BJ (cell line): ENCODE measurements at regions not wholly inside any gene's neighbourhood (a gene's known extent, or its start where the extent isn't known, plus 50 kb on each side); places are given as distances from the start of the nearest gene placed in this dataset.

Experiments
- CTCF ChIA-PET: fragments of 350-600 bp; formaldehyde crosslinking; extraction: SDS; loops from one replicate; lab custom pipeline; 2021; ENCODE audit warnings: antibody characterized with exemption, inconsistent platforms; lab: Yijun Ruan, JAX
- POLR2A ChIA-PET: fragments of 300-600 bp; sonication (Branson Sonifier 250); formaldehyde crosslinking; extraction: SDS; loops from one replicate; lab custom pipeline; 2021; ENCODE audit warnings: antibody characterized with exemption; lab: Charles Lee
- DNase-seq: peaks from one replicate; pipeline ENCODE4 v3.0.0-alpha.2; 2011; ENCODE audit warnings: low read depth
- H3K27me3 ChIP-seq: 2 replicates; pipeline ENCODE4 v1.6.0; 2011; ENCODE audit warnings: low read length; ENCODE audit not compliant: control insufficient read depth, insufficient read depth
- H3K36me3 ChIP-seq: 2 replicates; pipeline ENCODE4 v1.5.1; 2011; ENCODE audit warnings: low read length; ENCODE audit not compliant: control insufficient read depth, insufficient read depth
- H3K4me3 ChIP-seq: 2 replicates; pipeline ENCODE4 v1.5.1; 2011; ENCODE audit warnings: low read depth, mild to moderate bottlenecking, control low read depth, low read length
- TF ChIP-seq, protein P1 (sequence below): IDR thresholded peaks from 2 replicates; pipeline ENCODE4 v1.5.1; 2011; ENCODE audit warnings: low read depth, mild to moderate bottlenecking, control low read depth, inconsistent platforms, low read length, moderate library complexity; ENCODE audit not compliant: insufficient read depth

DNA sequence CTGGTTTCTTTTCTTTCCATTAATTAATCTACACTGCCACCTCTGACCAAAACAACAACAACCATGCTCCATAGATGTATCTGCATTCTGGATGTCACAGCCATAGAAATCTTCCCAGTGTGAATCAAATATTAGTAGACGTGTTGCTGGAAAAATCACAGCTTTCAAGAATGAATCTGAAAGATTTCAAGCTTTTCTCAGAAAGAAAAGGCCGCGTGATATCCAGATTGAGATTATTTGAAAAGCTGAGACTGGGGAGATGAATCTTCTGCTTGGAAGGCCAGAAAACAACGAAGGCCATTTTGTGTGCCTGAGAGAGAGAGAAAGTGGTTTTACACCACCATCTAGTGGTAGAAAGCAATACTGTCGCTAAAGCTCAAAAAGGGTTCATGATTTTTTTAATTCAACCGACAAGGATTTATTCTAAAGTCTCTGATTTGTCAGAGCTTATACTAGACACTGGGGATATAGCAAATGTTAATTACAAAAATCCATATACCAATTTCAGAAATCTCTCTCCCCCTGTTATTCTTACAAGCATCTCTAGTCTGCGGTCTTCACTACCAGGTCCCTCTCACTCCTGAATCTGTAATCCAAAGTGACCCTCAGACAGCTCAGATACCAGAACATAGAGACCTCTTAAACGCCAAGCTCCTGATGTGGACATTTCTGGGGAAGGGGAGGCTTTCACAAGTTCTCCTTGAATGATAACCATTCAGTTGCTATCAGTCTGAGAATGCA, 87.5 kb upstream of the SGIP1 start:
- no peaks in the 10 kb centered on the region for H3K27me3 ChIP-seq
- no peak for DNase-seq
- ChIA-PET CTCF (interaction anchor here (0.7 to 11.2 kb wide), 39 partner anchors 10 to 759 kb away, joined by 3 to 293 read pairs (median 4); partner anchors contain the start of gene DYNLT5), POLR2A (interaction anchor here (0.6 kb wide), 1 partner anchor 1379 kb away, joined by 3 read pairs; no protein-coding TSS in a partner anchor)
- H3K36me3 ChIP-seq = no peaks in the 10 kb centered on the region
- TF ChIP-seq, protein P1, sequence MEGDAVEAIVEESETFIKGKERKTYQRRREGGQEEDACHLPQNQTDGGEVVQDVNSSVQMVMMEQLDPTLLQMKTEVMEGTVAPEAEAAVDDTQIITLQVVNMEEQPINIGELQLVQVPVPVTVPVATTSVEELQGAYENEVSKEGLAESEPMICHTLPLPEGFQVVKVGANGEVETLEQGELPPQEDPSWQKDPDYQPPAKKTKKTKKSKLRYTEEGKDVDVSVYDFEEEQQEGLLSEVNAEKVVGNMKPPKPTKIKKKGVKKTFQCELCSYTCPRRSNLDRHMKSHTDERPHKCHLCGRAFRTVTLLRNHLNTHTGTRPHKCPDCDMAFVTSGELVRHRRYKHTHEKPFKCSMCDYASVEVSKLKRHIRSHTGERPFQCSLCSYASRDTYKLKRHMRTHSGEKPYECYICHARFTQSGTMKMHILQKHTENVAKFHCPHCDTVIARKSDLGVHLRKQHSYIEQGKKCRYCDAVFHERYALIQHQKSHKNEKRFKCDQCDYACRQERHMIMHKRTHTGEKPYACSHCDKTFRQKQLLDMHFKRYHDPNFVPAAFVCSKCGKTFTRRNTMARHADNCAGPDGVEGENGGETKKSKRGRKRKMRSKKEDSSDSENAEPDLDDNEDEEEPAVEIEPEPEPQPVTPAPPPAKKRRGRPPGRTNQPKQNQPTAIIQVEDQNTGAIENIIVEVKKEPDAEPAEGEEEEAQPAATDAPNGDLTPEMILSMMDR = peak; percentile 74
- H3K4me3 ChIP-seq = no peak overlapping the region

DNA sequence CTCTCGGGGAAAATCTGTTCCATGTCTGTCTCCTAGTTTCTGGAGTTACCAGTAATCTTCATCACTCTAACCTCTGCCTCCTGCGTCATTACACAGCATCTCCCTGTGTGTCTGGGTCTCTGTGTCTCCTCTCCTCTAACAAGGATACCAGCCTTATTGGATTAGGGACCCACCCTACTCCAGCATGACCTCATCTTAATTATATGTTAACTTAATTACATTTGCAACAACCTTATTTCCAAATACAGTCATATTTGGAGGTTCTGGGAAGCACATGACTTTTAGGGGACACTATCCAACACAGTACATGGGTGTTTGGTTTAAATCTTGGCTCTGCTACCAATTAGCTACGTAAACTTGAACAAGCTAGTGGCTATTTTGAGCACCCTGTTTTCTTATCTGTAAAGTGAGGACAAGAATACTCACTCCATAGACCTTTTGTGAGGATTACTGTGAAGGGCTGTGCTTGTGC, 83.9 kb upstream of the SGIP1 start:
- CTCF ChIA-PET = interaction anchor here (0.6 to 11.2 kb wide), 10 partner anchors 15 to 494 kb away, joined by 3 to 293 read pairs (median 4); no protein-coding TSS in a partner anchor
- H3K36me3 ChIP-seq = no peaks in the 10 kb centered on the region
- no peak for DNase-seq
- POLR2A ChIA-PET = no interaction called here
- H3K4me3 ChIP-seq = no peak overlapping the region
- H3K27me3 ChIP-seq = no peaks in the 10 kb centered on the region
- TF ChIP-seq, protein P1 = no peak

DNA sequence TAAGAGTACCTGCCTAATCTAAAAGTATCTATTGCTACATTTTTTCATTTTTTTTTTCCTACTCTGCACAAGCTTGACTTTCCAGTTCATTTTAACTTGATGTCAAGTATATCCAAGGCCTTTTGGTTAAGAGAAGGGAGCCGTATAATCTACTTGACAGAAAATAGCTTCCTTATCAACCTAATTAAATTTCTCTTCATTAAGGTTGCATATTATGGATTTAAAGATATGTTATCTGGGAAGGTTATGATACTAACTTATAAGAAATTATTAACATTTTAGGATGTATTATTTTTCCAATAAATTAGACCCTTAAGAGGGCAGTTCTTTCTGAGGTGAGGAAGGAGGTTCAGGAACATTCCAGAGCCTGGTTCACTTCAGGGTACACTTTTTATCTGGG, 83.1 kb upstream of the SGIP1 start:
- ChIA-PET POLR2A (no interaction called here), CTCF (interaction anchor here (0.6 to 11.2 kb wide), 10 partner anchors 13 to 495 kb away, joined by 3 to 293 read pairs (median 4); no protein-coding TSS in a partner anchor)
- DNase-seq = no peak
- Histone ChIP-seq H3K4me3 (no peak overlapping the region), H3K27me3 (no peaks in the 10 kb centered on the region), H3K36me3 (no peaks in the 10 kb centered on the region)
- TF ChIP-seq, protein P1 = no peak

DNA sequence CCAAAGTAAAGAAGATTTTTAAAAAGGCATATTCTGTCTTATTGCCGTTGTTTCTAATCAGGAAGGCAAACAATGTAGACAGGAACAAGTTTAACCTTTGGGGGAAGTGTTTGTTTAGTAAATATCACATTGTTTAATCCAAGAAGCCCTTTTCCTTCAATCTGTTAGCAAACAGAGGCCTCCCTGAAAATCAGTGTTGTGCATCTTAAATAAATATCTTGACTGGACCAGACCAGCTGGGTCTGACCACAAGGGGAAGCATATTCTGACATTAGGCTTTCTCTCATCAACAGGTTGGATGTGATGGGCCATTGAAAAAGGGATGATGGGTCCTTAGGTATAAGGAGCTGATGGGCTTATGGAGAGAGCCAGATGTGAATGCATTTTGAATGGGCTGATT, 81.8 kb upstream of the SGIP1 start:
- TF ChIP-seq, protein P1 = no peak
- H3K36me3 ChIP-seq = no peaks in the 10 kb centered on the region
- no peaks in the 10 kb centered on the region for H3K27me3 ChIP-seq
- no peak for DNase-seq
- POLR2A ChIA-PET = no interaction called here
- CTCF ChIA-PET = interaction anchor here (4.6 to 11.2 kb wide), 2 partner anchors 52 to 203 kb away, joined by 29 to 293 read pairs; no protein-coding TSS in a partner anchor
- no peak overlapping the region for H3K4me3 ChIP-seq

DNA sequence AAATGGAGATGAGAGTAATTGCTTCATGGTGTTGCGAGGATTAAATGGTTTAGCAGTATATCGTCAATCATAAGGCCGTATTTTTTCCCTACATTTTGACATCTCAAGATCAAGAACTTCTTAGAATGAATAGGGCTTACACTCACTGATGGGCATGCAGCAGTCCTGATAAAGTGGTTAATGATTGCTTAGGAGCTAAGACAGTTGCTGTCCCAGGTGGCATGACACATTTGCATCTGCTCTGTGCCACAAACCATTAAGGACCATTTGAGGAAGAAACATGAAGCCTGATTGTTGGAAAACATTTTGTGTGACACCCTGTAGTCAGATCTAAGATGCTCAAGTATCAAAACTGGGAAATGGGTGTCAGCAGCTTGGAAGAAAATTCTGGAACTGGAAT, 81.0 kb upstream of the SGIP1 start:
- no peaks in the 10 kb centered on the region for H3K27me3 ChIP-seq
- POLR2A ChIA-PET = no interaction called here
- no peak for DNase-seq
- no peak overlapping the region for H3K4me3 ChIP-seq
- TF ChIP-seq, protein P1 = no peak
- H3K36me3 ChIP-seq = no peaks in the 10 kb centered on the region
- CTCF ChIA-PET = interaction anchor here (4.6 to 11.2 kb wide), 2 partner anchors 51 to 203 kb away, joined by 29 to 293 read pairs; no protein-coding TSS in a partner anchor
